Bone marrow (tissue), 2 donors: ENCODE measurements at regions not wholly inside any gene's neighbourhood (a gene's known extent, or its start where the extent isn't known, plus 50 kb on each side); places are given as distances from the start of the nearest gene placed in this dataset.

Experiments
- DNase-seq, 2 donors: peaks; one replicate each; lab custom pipeline; 2025; lab: John Stamatoyannopoulos, UW

- DNase-seq, result no peak
These were observed 1142.2 kb downstream of the IGSF11 start for GRCh38 chr3:117892431-117892841.

- DNase-seq, result no peak
These were observed 1141.6 kb downstream of the IGSF11 start for GRCh38 chr3:117893001-117893400.

- DNase-seq, result no peak
These were observed 1141.0 kb downstream of the IGSF11 start for GRCh38 chr3:117893638-117894037.

- no peak for DNase-seq
These were observed 1135.7 kb downstream of the IGSF11 start for GRCh38 chr3:117898722-117899522.

- no peak for DNase-seq
These were observed 1131.4 kb downstream of the IGSF11 start for GRCh38 chr3:117903226-117903625.

- no peak for DNase-seq
These were observed 1123.7 kb downstream of the IGSF11 start for GRCh38 chr3:117910820-117911521.

GRCh38 chr3:117912352-117912751, 1122.3 kb downstream of the IGSF11 start:
- DNase-seq, result no peak

- DNase-seq, result no peak
These were observed 1120.0 kb downstream of the IGSF11 start for GRCh38 chr3:117914540-117915100.

- DNase-seq, result no peak
These were observed 1117.8 kb downstream of the IGSF11 start for GRCh38 chr3:117916839-117917238.

- DNase-seq, result no peak
These were observed 1115.0 kb downstream of the IGSF11 start for GRCh38 chr3:117919621-117920020.

GRCh38 chr3:117920253-117920898, 1114.3 kb downstream of the IGSF11 start:
- no peak for DNase-seq

GRCh38 chr3:117921411-117921810, 1113.2 kb downstream of the IGSF11 start:
- DNase-seq, result no peak

GRCh38 chr3:117922039-117922438, 1112.6 kb downstream of the IGSF11 start:
- DNase-seq, result no peak

GRCh38 chr3:117926819-117927218, 1107.8 kb downstream of the IGSF11 start:
- no peak for DNase-seq

- DNase-seq, result no peak
These were observed 1106.8 kb downstream of the IGSF11 start for GRCh38 chr3:117927825-117928224.

GRCh38 chr3:117928836-117929235, 1105.8 kb downstream of the IGSF11 start:
- no peak for DNase-seq

- no peak for DNase-seq
These were observed 1102.2 kb downstream of the IGSF11 start for GRCh38 chr3:117932441-117932840.

GRCh38 chr3:117936159-117936558, 1098.5 kb downstream of the IGSF11 start:
- no peak for DNase-seq

GRCh38 chr3:117938974-117939373, 1095.7 kb downstream of the IGSF11 start:
- DNase-seq, result no peak

- no peak for DNase-seq
These were observed 1095.1 kb downstream of the IGSF11 start for GRCh38 chr3:117939425-117940027.

GRCh38 chr3:117941015-117941414, 1093.6 kb downstream of the IGSF11 start:
- no peak for DNase-seq

GRCh38 chr3:117941756-117942155, 1092.9 kb downstream of the IGSF11 start:
- DNase-seq, result no peak
